ENCODE measurements at regions not wholly inside any gene's neighbourhood (a gene's known extent, or its start where the extent isn't known, plus 50 kb on each side); places are given as distances from the start of the nearest gene placed in this dataset.

DNA sequence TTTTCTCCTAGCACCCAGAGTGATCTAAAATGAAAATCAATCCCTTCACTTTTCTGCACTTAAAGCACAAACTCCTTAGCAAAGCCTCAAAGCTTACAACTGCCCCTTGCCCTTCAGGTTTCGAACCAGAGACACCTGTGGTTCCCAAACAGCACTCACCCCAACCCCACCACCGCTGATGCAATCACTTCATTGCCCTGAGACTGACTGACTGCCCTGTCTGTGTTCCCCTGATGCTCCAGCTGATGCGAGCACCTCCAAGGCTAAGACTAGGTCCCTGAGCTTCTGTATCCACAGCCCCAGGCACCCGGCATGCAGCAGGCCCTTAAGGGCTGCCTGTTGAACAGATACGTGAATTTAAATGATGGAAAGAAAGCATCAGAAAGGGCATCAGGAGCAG is 127.3 kb downstream of the ZNF621 start:
- ATAC-seq (no peak), DNase-seq (no peak)
- Histone ChIP-seq H3K27ac (no peak overlapping the region), H3K4me3 (no peak overlapping the region), H3K27me3 (no peaks in the 10 kb centered on the region), H3K36me3 (no peaks in the 10 kb centered on the region), H3K9me3 (no peaks in the 10 kb centered on the region), H3K4me1 (no peaks in the 10 kb centered on the region)
- no peak for TF ChIP-seq POLR2A (IDR thresholded peaks at IDR 0.05)
- TF ChIP-seq, protein P1, sequence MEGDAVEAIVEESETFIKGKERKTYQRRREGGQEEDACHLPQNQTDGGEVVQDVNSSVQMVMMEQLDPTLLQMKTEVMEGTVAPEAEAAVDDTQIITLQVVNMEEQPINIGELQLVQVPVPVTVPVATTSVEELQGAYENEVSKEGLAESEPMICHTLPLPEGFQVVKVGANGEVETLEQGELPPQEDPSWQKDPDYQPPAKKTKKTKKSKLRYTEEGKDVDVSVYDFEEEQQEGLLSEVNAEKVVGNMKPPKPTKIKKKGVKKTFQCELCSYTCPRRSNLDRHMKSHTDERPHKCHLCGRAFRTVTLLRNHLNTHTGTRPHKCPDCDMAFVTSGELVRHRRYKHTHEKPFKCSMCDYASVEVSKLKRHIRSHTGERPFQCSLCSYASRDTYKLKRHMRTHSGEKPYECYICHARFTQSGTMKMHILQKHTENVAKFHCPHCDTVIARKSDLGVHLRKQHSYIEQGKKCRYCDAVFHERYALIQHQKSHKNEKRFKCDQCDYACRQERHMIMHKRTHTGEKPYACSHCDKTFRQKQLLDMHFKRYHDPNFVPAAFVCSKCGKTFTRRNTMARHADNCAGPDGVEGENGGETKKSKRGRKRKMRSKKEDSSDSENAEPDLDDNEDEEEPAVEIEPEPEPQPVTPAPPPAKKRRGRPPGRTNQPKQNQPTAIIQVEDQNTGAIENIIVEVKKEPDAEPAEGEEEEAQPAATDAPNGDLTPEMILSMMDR (IDR thresholded peaks at IDR 0.05): no peak
- 94 to 100% (median 95%) methylated on average over 5 of the region's 5 CpGs for WGBS, 4 donors
- intact Hi-C loops (cut with DNase I): no loop called here

DNA sequence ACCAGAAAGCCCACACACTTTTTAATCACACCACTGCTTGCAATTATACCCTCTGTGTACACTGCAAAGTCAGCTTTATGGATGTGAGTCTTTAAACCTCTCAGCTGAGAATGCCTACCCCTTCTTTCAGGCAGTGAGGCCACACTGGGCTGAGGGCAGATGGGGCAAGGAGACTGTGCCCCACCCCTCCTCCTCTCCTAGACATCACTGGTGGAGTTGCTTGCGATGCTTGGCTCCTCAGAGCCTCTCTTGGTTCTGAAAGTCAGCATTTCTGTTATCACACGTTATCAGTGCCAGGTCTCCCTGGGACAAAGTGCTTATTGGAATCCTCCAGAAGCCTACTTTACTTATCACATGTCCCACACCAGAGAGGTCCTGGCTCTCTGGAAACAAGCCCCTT is 128.2 kb downstream of the ZNF621 start:
- H3K36me3 ChIP-seq: no peaks in the 10 kb centered on the region
- no peak overlapping the region for H3K4me3 ChIP-seq
- no peaks in the 10 kb centered on the region for H3K4me1 ChIP-seq
- no peaks in the 10 kb centered on the region for H3K27me3 ChIP-seq
- intact Hi-C loops (cut with DNase I): no loop called here
- no peak for ATAC-seq
- H3K9me3 ChIP-seq: no peaks in the 10 kb centered on the region
- TF ChIP-seq POLR2A (IDR thresholded peaks at IDR 0.05): no peak
- TF ChIP-seq, protein P1 (IDR thresholded peaks at IDR 0.05): no peak
- 30 to 43% (median 40%) methylated on average over 2 of the region's 2 CpGs for WGBS, 4 donors
- DNase-seq: no peak
- no peak overlapping the region for H3K27ac ChIP-seq

DNA sequence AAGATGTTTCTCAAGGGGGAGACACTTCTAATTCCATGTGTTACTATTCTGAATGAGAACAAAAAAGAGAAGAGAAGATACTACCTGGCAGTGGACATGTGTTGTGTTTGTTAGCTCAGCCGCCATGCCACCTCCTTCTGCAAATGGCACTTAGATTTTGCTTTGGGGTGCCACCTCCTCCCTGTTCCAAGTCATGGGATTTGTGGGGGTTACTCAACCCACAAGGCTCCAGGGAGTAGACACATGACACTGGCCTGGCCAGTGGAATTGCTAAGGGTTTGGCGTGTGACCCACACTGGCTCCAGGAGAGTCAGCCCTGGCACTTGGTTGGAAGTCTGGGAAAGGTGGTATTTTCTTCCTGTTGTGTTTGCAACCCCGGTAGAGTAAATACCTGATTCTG is 129.1 kb downstream of the ZNF621 start:
- Histone ChIP-seq H3K36me3 (no peaks in the 10 kb centered on the region), H3K27ac (no peak overlapping the region), H3K27me3 (no peaks in the 10 kb centered on the region), H3K9me3 (no peaks in the 10 kb centered on the region), H3K4me1 (no peaks in the 10 kb centered on the region), H3K4me3 (no peak overlapping the region)
- intact Hi-C loops (cut with DNase I): no loop called here
- DNase-seq (no peak), ATAC-seq (no peak)
- WGBS, 4 donors: 91 to 96% (median 96%) methylated on average over 3 of the region's 3 CpGs
- no peak for TF ChIP-seq POLR2A (IDR thresholded peaks at IDR 0.05)
- TF ChIP-seq, protein P1 (IDR thresholded peaks at IDR 0.05): no peak

- no peak overlapping the region for H3K4me3 ChIP-seq
- H3K9me3 ChIP-seq: no peaks in the 10 kb centered on the region
- no peak overlapping the region for H3K27ac ChIP-seq
- H3K27me3 ChIP-seq: no peaks in the 10 kb centered on the region
- DNase-seq: no peak
- H3K36me3 ChIP-seq: no peaks in the 10 kb centered on the region
- H3K4me1 ChIP-seq: no peaks in the 10 kb centered on the region
- ATAC-seq: no peak
- 65 to 82% (median 79%) methylated on average over 4 of the region's 4 CpGs for WGBS, 4 donors
- intact Hi-C loops (cut with DNase I): no loop called here
- no peak for TF ChIP-seq POLR2A (IDR thresholded peaks at IDR 0.05)
These were observed 130.8 kb downstream of the ZNF621 start for GRCh38 chr3:40655551-40655950.

DNA sequence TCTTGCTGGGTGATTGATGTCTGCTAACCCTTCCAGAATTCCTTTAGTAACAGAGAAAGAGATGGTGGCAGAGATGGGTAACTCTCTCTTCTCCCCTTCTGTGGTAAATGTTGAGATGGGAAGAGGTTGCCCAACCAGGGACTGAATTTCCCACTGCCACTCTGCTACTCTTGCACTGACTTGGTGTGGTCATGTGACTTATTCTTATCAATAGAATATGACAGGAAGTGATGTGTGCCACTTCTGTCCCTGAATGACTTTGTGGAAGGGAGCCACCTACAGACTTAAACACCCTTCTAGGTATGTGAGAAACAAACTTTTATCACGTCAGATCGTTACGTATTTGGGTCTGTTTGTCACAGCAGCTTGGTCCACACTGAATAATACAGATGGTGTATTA is 132.9 kb downstream of the ZNF621 start:
- WGBS, 4 donors: 94 to 98% (median 94%) methylated on average over 3 of the region's 3 CpGs
- no peak for TF ChIP-seq POLR2A (IDR thresholded peaks at IDR 0.05)
- TF ChIP-seq, protein P1 (IDR thresholded peaks at IDR 0.05): no peak
- no peak for DNase-seq
- Histone ChIP-seq H3K36me3 (no peaks in the 10 kb centered on the region), H3K9me3 (no peaks in the 10 kb centered on the region), H3K27me3 (no peaks in the 10 kb centered on the region), H3K27ac (no peak overlapping the region), H3K4me3 (no peak overlapping the region), H3K4me1 (no peaks in the 10 kb centered on the region)
- ATAC-seq: no peak
- intact Hi-C loops (cut with DNase I): no loop called here

Measured in heart left ventricle (tissue), 16 donors.